NT2/D1 (cell line): ENCODE measurements at regions not wholly inside any gene's neighbourhood (a gene's known extent, or its start where the extent isn't known, plus 50 kb on each side); places are given as distances from the start of the nearest gene placed in this dataset.

Experiments
- DNase-seq: peaks from one replicate; pipeline ENCODE4 v3.0.0-alpha.2; 2011; ENCODE audit warnings: low read depth, low spot score
- H3K27me3 ChIP-seq: 2 replicates; pipeline ENCODE4 v1.6.0; 2011; ENCODE audit warnings: mild to moderate bottlenecking; ENCODE audit not compliant: insufficient read length, insufficient read depth
- H3K36me3 ChIP-seq: 2 replicates; pipeline ENCODE4 v1.6.1; 2011; ENCODE audit warnings: mild to moderate bottlenecking, low read length, mixed read lengths; ENCODE audit not compliant: insufficient read depth, insufficient read length
- H3K4me1 ChIP-seq: 2 replicates; pipeline ENCODE4 v1.5.1; 2011; ENCODE audit not compliant: insufficient read depth, insufficient read length
- H3K4me3 ChIP-seq: 2 replicates; pipeline ENCODE4 v1.5.1; 2011; ENCODE audit warnings: low read depth; ENCODE audit not compliant: insufficient read length
- H3K9ac ChIP-seq: 2 replicates; pipeline ENCODE4 v1.6.0; 2011; ENCODE audit warnings: low read depth; ENCODE audit not compliant: insufficient read length
- H3K9me3 ChIP-seq: 2 replicates; pipeline ENCODE4 v1.5.1; 2011; ENCODE audit warnings: mild to moderate bottlenecking, low read length; ENCODE audit not compliant: insufficient read depth
- SUZ12 ChIP-seq: IDR thresholded peaks from 2 replicates; pipeline ENCODE4 v1.6.1; 2011; ENCODE audit not compliant: insufficient read length, insufficient read depth; ENCODE audit errors: extremely low read depth
- YY1 ChIP-seq: IDR thresholded peaks from 2 replicates; pipeline ENCODE4 v1.6.1; 2011; ENCODE audit not compliant: insufficient read length, insufficient read depth
- ZNF274 ChIP-seq: IDR thresholded peaks from 2 replicates; pipeline ENCODE4 v1.6.1; 2011; ENCODE audit warnings: mild to moderate bottlenecking, low read depth, low read length

- Histone ChIP-seq H3K27me3 (no peaks in the 10 kb centered on the region), H3K9me3 (no peaks in the 10 kb centered on the region), H3K36me3 (no peaks in the 10 kb centered on the region), H3K4me3 (no peak overlapping the region), H3K4me1 (no peaks in the 10 kb centered on the region), H3K9ac (no peak overlapping the region)
- DNase-seq, result peak; percentile 18
- no peak for TF ChIP-seq ZNF274
- TF ChIP-seq YY1, result no peak
- no peak for TF ChIP-seq SUZ12
Measured at GRCh38 chr9:23571414-23572104, 254.5 kb downstream of the ELAVL2 start.

- no peak overlapping the region for H3K4me3 ChIP-seq
- no peak for DNase-seq
- TF ChIP-seq YY1, result no peak
- TF ChIP-seq SUZ12, result no peak
- no peak for TF ChIP-seq ZNF274
- no peak overlapping the region for H3K9ac ChIP-seq
- no peaks in the 10 kb centered on the region for H3K9me3 ChIP-seq
- H3K36me3 ChIP-seq, result no peaks in the 10 kb centered on the region
- no peaks in the 10 kb centered on the region for H3K27me3 ChIP-seq
- no peaks in the 10 kb centered on the region for H3K4me1 ChIP-seq
Measured at GRCh38 chr9:23573800-23574199, 252.2 kb downstream of the ELAVL2 start.

DNA sequence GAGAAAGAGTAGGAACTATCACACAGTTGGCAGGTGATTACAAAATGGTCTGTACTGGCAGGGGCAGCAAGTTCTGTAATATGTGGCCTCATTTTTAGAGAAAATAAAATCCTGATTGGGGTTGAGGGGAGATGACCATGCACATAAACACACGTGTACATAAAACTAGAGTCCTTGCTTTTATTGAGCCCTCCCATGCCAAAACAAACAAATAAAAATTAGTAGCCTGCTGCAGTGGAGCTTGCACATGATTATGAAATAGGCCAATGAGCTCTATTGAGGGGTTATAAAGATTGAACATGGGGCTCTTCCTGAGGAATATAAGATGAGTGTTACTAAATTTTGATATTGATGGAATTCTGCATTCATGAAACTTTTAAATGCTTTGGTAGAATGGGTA is 248.4 kb downstream of the ELAVL2 start:
- no peaks in the 10 kb centered on the region for H3K9me3 ChIP-seq
- H3K4me1 ChIP-seq, result no peaks in the 10 kb centered on the region
- no peak overlapping the region for H3K4me3 ChIP-seq
- no peaks in the 10 kb centered on the region for H3K36me3 ChIP-seq
- DNase-seq, result no peak
- no peak overlapping the region for H3K9ac ChIP-seq
- no peak for TF ChIP-seq YY1
- TF ChIP-seq ZNF274, result no peak
- TF ChIP-seq SUZ12, result no peak
- H3K27me3 ChIP-seq, result no peaks in the 10 kb centered on the region

DNA sequence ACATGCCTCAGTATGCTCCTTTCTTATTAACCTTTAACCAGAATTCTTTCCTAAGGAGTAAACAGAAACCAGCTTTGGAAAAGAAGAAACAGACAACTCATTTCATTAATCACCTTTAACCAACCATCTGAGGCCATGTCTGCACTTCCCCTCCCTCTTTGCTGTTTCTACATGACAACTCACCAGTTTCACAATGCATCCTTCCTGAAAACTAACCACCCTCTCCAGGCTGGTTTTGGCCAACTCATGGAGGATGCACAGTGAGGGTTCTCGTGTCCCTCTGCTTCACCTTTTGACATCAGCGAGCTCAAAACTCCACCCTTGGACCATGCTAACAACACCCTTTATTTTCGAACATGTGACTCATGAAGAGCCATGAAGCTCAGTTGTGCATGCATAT is 244.1 kb downstream of the ELAVL2 start:
- Histone ChIP-seq H3K4me3 (no peak overlapping the region), H3K9me3 (no peaks in the 10 kb centered on the region), H3K27me3 (no peaks in the 10 kb centered on the region), H3K36me3 (no peaks in the 10 kb centered on the region), H3K9ac (no peak overlapping the region), H3K4me1 (no peaks in the 10 kb centered on the region)
- TF ChIP-seq ZNF274 (no peak), SUZ12 (no peak), YY1 (no peak)
- DNase-seq, result no peak

DNA sequence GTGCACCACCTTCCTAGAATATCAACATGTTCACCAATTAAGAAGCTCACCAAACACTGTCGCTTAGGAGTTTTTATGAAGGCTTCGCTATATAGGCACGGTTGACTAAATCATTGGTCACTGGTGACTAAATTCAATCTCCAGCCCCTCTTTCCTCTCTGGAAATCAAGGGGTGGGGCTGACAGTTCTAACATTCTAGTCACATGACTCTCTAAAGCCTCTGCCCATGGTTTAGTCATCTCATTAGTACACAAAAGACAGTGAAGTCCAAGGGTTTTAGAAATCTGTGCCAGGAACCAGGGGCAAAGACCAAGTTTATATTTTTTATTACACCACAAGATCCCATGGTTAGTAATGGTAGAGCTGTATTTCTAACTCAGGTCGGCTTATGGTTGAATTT is 243.2 kb downstream of the ELAVL2 start:
- H3K4me3 ChIP-seq, result no peak overlapping the region
- no peak for DNase-seq
- H3K27me3 ChIP-seq, result no peaks in the 10 kb centered on the region
- no peak for TF ChIP-seq SUZ12
- no peak for TF ChIP-seq ZNF274
- no peak for TF ChIP-seq YY1
- H3K36me3 ChIP-seq, result no peaks in the 10 kb centered on the region
- H3K9me3 ChIP-seq, result no peaks in the 10 kb centered on the region
- no peak overlapping the region for H3K9ac ChIP-seq
- H3K4me1 ChIP-seq, result no peaks in the 10 kb centered on the region

GRCh38 chr9:23586906-23587305 is 239.1 kb downstream of the ELAVL2 start:
- Histone ChIP-seq H3K9me3 (no peaks in the 10 kb centered on the region), H3K4me3 (no peak overlapping the region), H3K36me3 (no peaks in the 10 kb centered on the region), H3K27me3 (no peaks in the 10 kb centered on the region), H3K4me1 (no peaks in the 10 kb centered on the region), H3K9ac (no peak overlapping the region)
- no peak for DNase-seq
- TF ChIP-seq YY1, result no peak
- TF ChIP-seq ZNF274, result no peak
- TF ChIP-seq SUZ12, result no peak

GRCh38 chr9:23587433-23587832 is 238.6 kb downstream of the ELAVL2 start:
- no peak overlapping the region for H3K4me3 ChIP-seq

More at GRCh38 chr9:23587433-23587832, 238.6 kb downstream of the ELAVL2 start:
- H3K9ac ChIP-seq, result no peak overlapping the region
- no peaks in the 10 kb centered on the region for H3K4me1 ChIP-seq
- DNase-seq, result no peak
- H3K27me3 ChIP-seq, result no peaks in the 10 kb centered on the region
- TF ChIP-seq YY1, result no peak
- no peak for TF ChIP-seq ZNF274
- no peak for TF ChIP-seq SUZ12
- H3K36me3 ChIP-seq, result no peaks in the 10 kb centered on the region
- no peaks in the 10 kb centered on the region for H3K9me3 ChIP-seq
